Fibroblast of skin of scalp (primary cell): ENCODE measurements at regions not wholly inside any gene's neighbourhood (a gene's known extent, or its start where the extent isn't known, plus 50 kb on each side); places are given as distances from the start of the nearest gene placed in this dataset.

Experiments
- DNase-seq: peaks from one replicate; pipeline ENCODE4 v3.0.0-alpha.2; 2013

DNA sequence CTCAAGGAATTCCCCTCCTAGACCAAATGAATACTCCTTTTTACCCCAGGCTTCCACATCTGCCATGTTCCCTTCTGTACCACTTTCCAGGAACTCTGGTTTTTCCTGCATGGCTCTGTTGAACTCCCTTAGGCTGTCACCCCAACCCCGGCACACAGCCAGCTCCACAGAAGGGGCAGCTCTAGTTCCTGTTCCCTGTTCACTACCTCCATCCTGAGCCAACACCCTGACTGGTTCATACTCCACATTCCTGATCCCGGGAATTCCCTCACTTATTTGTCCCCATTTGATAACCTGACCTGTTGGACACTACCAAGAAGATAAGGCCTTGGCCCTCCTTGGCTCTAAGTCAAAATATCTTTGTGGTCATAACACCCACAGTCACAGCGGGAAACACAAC is 280.9 kb upstream of the RAB6C start:
- DNase-seq: no peak

GRCh38 chr2:129699781-129700573 is 279.5 kb upstream of the RAB6C start:
- no peak for DNase-seq

- no peak for DNase-seq
These were observed 276.9 kb upstream of the RAB6C start for GRCh38 chr2:129702416-129703176.

DNA sequence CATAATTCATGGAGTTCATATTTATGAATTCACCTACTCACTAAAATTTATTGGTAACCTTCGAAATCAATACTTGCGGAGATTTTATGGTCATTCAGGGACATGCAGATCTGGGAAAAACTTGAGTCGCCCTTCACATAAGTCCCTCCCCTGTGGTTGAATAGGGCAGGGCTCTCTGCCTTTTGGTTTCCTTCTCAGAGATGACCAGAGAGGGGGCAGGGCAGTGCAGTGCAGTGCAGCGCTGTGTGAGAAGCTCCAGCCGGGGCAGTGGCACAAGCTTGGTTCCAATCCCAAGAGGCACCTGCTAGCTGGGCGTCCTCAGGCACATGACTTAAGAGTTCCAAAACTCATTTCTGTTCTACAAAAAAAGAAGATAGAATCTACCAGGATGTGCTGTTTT is 274.4 kb upstream of the RAB6C start:
- no peak for DNase-seq

DNA sequence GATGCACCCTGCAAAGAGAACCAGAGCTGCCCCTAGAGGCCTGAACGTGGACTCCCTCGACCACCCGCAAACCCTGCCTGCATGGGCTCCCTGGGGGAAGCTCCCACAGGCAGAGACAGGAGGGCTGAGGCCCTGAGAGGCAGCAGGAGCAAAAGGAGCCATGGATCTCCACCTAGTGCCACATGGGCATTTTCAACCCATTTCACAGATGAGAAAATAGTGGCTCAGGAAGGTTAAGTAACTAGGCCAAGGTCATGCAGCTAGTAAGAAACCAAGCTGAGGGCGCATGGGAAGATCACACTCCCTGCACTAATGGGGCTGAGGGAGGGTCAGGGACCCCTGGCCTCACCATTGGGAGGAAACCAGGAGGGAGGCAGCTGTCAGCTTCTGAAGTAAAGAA is 271.7 kb upstream of the RAB6C start:
- no peak for DNase-seq

DNA sequence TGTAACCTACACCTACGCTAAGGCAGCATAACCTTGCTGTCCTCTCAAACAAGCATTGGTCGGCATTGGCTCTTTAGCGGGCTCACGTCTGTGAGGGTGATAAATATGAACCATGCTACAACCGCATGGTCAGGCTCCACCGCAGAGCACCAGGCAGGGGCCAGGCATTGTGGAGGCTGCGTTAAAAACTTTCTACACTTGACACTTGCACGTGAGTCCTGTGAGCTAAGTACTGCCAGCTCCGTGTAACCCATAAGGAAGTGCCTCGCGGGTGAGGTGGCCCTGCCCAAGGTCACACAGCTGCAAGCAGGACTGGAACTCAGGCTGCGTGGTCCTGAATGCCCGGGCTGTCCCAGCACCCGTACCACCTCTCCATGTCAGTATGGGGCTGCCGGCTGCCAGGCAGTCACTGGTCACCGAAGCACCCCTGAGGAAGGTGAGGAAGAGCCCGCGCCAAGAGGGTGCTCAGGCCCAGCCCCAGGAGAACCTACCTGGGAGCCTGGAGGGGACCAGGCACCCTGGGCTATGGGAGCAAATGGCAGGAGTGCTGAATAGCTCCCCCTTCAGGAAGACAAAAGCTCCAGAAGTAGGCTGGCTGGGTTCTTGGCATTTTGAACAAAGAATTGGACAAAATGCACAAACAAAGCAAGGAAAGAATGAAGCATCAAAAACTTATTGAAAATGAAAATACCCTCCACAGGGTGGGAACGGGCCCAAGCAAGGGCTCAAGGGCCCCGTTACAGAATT is 271.1 kb upstream of the RAB6C start:
- no peak for DNase-seq

GRCh38 chr2:129709001-129709955 is 270.2 kb upstream of the RAB6C start:
- no peak for DNase-seq

GRCh38 chr2:129709956-129710598 is 269.4 kb upstream of the RAB6C start:
- no peak for DNase-seq

DNA sequence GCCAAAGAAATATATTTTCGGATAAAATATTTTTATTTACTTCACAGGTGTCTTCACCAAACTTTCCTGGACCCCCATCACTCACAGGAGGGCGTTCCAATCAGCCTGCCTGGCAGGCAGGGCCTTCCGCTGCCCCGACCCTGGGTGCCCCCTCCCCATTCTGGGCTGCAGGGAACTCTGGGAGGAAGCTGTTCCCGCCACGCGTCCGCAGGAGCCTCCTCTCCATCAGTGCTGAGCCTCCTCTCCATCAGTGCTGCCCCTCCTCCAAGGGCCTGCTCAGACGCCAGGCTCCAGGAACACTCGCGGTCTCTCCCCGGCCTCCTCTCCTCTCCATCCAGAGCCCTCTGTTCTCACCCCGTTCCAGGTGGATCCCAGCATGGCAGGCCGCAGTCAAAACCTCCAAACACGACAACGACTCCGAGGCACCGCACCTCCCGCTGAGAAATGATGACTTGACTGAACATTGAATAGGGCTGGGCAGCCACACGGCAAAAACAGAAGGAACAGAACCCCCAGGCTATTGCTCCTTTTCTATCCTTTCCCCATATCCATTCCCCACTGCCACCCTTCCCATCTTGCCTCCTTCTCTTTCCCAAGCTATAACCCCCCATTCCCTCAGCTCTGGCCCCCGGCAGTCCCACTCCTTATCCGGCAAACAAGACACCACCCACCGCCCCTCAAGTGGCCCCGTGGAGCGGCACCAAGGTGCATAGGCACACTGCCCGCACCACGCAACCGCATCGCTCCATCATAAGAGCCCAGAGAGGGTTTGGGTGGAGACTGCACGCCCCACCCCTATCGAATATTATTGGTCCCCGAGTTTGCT is 268.6 kb upstream of the RAB6C start:
- no peak for DNase-seq

- DNase-seq: no peak
These were observed 267.4 kb upstream of the RAB6C start for GRCh38 chr2:129711816-129712675.

DNA sequence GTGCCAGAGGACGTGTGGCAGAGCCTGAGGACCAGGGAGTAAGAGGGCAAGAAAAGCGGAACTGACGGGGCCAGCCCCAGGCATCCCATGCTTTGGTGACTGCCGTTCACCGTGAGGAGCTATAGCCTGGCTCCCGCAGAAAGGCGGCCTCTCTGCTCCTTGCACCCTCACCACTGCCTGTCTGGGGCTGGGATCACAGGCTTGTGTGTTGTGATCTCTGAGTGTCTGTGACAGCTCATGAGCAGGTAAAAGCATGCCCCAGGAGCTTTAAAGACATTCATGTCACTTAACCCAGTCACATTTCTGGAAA is 266.8 kb upstream of the RAB6C start:
- no peak for DNase-seq

GRCh38 chr2:129713337-129713736 is 266.1 kb upstream of the RAB6C start:
- no peak for DNase-seq

DNA sequence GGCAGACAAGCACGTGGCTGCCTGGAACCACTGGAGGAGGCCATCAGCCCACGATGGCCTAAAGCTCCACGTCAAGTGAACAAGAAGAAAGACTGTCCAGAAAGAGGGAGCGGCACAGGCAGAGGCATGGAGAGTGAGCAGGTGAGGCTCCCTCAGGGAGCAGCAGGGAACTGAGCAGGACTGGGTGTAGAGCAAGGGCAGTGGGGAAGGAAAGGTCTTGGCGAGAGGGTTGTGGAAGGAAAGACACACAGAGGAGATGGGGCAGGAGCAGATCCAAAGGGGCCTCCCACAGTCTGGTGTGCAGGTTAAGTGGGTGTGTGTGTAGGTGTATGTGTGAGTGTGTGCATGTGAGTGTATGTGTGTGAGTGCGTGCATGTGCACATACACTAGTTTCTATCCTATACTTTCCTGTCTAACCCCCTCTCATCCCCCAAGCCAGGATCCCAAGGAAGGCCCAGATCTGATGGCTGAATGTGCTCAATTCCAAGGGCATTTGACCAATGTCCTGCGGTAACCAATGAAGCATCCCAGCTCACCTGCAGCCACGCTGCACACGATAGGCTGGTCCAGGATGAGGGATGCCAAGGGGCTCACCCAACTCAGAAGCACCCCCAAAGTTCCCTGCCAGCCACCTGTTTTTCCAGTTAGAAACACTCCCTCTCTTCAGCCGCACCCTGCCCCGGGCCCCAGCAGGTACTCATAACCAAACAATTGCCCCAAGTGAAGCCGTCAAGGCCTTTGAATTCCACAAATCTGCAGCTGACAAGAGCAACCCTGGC is 262.5 kb upstream of the RAB6C start:
- DNase-seq: no peak

GRCh38 chr2:129717560-129718130 is 261.8 kb upstream of the RAB6C start:
- DNase-seq: no peak

DNA sequence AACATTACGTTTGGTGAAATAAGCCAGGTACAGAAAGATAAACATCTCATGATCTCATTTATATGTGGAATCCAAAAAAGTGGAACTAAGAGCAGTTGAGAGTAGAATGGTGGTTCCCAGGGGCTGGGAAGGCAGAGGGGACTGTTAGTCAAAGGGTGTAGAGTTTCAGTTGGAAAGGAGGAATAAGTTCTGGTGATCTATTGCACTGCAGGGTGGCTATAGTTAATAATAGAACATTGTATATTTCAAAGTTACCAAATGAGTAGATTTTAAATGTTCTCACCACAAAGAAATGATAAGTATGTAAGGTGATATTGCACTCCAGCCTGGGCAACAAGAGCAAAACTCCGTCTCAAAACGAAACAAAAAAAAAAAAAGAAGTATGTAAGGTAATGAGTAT is 260.1 kb upstream of the RAB6C start:
- no peak for DNase-seq

- no peak for DNase-seq
These were observed 259.1 kb upstream of the RAB6C start for GRCh38 chr2:129720360-129720759.

DNA sequence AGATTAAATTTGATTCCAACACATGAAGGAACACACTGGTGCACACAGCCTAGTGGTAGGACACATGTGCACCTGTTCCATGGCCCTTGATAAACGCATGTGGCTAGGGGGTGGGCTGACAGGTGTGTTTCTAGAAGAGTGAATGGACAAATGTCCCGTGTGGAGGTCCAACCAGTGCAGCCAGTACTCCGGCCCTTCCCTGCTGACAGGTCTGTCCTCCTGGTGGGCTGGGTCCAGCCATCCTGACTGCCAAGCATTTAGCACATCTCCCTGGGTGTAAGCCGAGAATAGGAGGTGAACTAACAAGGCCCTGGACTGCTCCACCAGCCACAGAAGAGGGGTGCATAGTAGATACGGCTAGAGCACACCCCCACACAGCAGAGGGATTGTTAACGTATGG is 258.7 kb upstream of the RAB6C start:
- no peak for DNase-seq

DNA sequence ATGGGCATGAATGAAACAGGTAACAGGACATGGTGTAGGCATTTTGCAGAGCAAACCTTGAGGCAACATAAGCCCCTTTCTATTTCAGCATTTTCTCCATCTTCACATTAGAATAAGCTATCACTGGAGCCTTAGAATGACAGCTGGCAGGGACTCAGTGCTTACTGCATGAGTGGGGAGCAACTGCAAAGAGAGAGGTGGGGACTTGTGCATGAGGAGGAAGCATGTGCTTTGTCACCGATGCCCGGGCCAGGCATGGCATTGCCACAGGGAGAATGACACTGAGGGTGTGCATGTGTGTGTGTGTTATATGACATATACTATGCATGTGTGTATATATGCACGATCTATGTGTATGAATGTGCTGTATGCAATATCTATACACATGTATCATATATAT is 258.2 kb upstream of the RAB6C start:
- no peak for DNase-seq

DNA sequence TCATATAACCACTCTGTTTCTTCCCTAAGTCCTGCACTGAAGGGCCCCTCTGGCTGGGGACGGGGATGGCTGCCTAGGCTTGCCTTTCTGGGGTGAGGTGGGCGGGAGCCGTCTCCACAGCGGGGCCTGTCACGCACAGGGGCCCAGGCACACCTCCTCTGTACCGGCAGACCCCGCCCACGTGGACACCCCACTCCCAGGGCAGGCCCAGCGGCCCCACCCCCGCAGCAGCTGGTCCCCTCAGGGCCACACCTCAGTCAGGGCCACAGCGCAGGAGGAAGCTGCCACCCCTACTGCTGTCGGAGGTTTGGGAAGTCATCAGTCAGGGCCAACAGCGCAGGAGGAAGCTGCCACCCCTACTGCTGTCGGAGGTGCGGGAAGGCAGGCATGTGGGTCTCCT is 257.6 kb upstream of the RAB6C start:
- no peak for DNase-seq
